Cerebellar cortex (tissue), 1 donor: ENCODE measurements at regions not wholly inside any gene's neighbourhood (a gene's known extent, or its start where the extent isn't known, plus 50 kb on each side); places are given as distances from the start of the nearest gene placed in this dataset.
"Not testable (repeated sequence)": the region's sequence is repeated elsewhere in the genome, so short reads cannot be mapped to it uniquely, and the experiment has no call there.

Experiments
- DNase-seq: peaks from one replicate; pipeline ENCODE4 v3.0.0-alpha.2; 2015; ENCODE audit warnings: low spot score

DNA sequence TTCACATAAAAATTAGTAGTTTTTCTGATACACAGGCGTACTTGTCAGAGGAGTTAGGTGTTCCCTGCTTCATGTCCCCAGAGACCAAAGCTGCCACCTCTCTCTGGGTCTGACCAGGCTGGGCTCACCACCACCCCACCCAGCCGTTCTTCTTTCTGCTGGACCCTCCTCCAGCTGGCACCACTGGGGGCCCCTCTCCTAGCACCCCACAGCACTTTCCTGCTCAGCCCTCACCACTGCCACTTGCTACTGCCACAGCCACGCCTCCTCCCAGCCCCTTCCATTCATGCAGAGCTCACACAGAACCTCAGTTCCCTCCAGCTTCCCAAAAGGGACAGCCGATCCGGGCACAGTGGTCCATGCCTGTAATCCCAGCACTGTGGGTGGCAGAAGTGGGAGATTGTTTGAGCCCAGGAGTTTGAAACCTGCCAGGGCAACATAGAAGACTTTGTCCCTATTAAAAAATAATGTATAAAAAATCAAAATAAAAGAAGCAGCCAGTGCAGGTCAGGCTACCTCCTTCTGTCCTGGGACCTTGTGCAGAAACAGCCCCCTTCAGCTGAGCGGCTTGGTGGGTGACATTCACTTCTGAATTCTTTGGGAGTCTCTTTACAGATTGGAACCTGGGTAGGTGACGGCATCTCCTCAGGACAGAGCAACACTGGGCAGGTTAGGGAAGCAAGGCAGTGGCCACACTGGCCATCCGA, 208.3 kb downstream of the TOMM20 start:
- DNase-seq: no peak

DNA sequence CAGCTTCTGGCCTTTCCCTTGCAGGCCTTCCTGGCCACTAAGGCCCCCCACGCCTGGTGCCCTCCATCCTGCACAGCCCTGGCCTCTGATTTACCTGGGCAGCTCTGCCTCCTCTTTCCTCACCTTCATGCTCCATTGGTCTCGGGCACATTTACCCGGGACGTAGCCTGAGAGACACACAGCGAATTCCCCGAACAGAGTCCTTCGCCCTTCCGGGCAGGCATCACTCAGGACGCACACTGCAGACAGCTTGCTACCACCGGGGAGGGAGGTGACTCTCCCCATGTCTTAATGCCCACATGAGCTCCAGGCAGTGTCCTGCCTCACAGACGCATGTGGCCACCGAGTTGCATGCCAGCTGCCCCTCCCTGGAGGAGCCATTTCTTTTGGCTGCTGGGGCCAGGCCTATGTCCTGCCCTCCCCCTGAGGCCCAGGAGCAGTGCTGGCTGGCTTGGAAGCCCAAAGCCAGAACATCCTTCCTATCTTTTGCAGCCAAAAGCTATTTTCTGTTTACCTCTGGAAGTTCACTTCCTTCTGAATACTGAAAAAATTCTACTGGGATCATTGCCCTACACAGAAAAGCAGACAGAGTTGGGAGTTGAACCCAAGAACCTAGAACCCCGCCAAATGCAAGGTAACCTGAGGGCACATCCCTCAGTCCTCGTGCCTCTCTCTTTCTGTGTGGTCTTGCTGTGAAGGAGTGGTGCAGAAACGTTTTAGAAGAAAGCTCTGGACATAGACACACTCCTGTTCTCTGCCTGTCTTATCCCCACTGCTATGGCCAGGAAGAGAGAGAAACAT, 209.5 kb downstream of the TOMM20 start:
- peak; percentile 32 for DNase-seq

GRCh38 chr1:234918181-234918841, 210.3 kb downstream of the TOMM20 start:
- DNase-seq: no peak

DNA sequence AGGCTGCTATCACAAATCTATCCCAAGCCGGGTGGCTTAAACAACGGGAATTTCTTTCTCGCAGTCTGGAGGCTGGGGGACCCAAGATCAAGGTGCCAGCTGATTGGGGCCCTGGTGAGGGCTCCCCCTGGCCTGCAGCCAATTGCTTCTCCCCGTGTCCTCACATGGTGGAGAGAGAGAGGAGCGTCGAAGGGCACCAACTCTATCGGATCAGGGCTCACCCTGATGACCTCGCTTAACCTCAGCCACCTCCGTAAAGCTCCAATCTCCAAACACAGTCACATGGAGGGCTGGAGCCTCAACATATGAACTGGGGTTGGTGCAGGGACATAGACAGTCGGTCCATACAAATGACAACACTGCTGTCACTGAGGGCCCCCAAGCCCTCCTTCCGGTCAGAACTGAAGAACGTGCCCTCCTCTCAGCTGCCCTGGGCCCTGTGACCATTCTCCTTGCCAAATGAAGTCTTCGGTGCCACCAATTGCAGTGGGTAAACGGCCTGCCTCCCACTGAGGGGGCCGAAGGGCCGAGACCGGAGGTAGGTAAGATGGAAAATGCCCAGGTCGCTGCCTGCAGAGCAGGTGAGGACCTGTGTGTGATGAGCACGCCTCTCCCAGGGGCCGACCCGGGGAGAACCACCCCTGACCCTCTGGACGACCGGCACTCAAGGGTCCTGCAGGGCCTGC, 211.0 kb downstream of the TOMM20 start:
- DNase-seq: no peak

- DNase-seq: no peak
Measured at GRCh38 chr1:234916840-234917239, 211.8 kb downstream of the TOMM20 start.

- no peak for DNase-seq
Measured at GRCh38 chr1:234915924-234916675, 212.5 kb downstream of the TOMM20 start.

DNA sequence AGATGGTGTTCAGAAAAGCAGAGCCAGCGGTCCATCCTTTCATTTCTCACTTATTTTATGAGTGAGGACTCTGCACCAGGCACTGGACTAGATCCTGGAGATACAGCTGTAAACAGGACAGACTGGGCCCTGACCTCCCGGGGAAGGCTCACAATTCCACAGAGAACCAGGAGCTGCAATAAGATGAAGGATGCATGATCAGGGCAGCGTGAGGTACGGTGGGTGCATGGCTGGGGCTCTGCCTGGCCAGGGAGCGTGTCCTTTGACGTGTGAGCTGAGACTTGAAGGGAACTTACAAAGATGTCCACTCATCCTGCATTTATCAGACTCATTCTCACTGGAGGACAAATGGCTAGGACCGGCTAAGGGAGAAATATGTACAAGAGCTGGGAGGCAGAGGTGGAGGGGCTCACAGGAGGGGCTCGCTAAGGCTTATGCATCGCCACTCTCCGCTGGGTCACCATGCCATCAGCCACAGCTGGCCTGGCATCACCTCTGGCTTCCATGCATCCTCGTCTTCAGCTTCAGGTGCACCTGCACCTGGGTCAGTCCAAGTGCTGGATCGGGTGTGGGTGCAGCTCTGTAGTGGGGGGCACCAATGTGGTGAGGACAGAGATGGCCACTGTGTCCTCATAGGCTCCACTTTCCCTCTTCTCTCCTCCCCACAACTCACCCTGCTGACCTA, 213.9 kb downstream of the TOMM20 start:
- no peak for DNase-seq

DNA sequence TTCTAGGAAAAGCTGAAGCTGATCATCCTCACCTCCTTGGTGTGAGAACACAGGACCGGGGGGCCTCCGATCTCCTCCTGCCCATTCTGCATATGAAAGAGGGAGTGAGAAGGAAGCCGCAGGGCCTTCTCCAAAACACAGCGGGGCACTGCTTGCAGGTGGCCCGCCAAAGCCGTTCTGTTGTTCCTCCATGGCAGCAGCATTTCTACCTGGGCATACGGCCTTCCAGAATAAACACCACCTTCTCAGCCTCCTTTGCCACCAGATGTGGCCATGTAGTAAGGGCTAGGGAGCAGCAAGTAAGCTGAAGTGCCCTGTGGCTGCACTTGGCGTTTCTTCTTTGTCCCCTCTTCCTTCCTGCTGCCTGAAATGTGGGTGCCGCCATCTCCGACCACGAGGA, 214.9 kb downstream of the TOMM20 start:
- DNase-seq: no peak

DNA sequence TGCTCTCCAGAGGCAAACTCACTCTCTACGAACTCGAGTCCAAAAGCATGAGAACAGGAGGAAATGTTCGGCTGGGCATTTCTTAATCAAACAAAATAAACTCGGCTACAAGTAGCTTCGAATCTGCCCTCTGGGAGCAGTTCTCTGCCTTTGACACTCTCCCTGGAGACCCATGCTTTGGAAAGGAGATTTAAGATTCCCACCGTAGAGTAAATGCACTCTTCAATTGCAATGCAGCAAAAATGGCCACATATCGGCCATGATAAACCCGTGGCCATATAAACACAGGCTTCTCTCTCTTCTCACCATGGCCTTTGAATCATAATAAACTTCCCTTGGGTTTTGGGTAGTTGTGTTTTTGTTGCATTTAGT, 215.4 kb downstream of the TOMM20 start:
- DNase-seq: no peak

GRCh38 chr1:234912548-234913277, 215.9 kb downstream of the TOMM20 start:
- DNase-seq: no peak

GRCh38 chr1:234911787-234912186, 216.8 kb downstream of the TOMM20 start:
- no peak for DNase-seq

DNA sequence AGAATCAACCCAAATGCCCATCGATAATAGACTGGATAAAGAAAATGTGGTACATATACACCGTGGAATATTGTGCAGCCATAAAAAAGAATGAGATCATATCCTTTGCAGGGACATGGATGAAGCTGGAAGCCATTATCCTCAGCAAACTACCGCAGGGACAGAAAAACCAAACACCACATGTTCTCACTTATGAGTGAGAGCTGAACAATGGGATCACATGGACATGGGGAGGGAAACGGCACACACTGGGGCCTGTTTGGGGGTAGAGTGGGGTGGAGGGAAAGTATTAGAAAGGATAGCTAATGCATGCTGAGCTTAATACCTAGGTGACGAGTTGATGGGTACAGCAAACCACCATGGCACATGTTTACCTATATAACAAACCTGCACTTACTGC, 217.5 kb downstream of the TOMM20 start:
- DNase-seq: not testable (repeated sequence)

GRCh38 chr1:234909851-234910250, 218.8 kb downstream of the TOMM20 start:
- no peak for DNase-seq

DNA sequence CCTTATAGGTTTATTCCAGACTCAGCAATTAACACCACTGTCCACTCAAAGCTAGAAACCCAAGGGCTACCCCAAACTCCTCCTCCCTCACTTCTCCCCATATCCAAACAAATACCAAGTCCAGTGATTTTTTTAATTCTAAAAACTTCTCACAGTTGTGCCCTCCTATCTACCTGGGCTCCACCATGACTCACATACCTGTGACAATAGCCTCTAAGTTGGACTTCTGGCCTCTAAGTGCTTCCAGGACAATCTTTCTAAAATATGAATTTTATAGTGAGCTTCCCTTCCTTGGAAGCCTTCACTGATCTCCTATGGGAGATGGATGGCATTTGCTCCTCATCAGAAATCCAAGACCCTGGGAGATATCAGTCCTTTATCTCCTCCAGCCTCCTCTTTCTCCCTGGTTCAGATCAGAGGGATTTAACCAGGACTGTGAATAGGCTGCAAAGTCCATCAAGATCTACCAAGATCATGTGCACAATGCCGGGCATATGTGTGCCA, 219.3 kb downstream of the TOMM20 start:
- DNase-seq: no peak

- DNase-seq: no peak
Measured at GRCh38 chr1:234908571-234908970, 220.1 kb downstream of the TOMM20 start.

DNA sequence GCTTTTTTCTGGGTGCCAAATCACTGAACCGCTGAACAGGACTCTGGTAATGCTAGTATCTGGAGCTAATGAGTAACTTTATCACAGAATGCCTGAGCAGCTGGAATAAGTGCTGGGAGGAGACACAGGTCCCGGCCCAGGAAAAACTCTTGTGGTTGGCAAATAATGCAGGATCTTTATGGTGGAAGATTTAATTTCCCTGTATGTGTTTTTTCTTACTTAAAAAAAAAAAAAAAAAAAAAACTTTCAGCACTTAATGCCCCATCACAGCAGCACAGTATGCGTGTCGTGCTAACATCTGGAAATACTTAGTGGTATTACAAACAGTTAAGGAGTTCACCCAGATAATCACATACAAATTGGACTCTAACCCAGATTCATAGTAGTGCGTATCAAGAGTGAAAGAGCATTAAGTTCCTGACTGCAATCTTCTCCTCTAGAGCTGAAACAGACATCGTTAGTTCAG, 220.7 kb downstream of the TOMM20 start:
- DNase-seq: no peak

- DNase-seq: no peak
Measured at GRCh38 chr1:234907208-234907939, 221.3 kb downstream of the TOMM20 start.

DNA sequence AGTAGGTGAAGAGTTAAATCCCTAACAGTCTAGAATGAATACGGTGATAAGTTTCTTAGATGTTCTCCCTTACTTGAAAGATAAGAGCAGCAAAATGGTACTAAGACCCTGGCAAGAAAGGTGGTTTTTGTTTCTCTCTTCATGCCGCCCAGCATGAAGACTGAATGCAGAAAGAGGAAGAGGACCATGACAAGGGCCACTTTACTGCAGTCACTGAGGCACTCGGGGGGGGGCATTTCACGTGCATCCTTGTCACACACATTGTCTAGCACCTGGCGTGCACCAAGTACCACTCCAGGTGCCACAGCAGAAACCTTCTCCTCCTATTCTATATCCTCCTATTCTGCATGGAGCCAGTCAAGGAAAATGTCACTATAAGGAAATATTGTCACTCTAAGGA, 222.0 kb downstream of the TOMM20 start:
- no peak for DNase-seq

- no peak for DNase-seq
Measured at GRCh38 chr1:234902774-234903547, 225.7 kb downstream of the TOMM20 start.
